ENCODE measurements at regions not wholly inside any gene's neighbourhood (a gene's known extent, or its start where the extent isn't known, plus 50 kb on each side); places are given as distances from the start of the nearest gene placed in this dataset.

DNA sequence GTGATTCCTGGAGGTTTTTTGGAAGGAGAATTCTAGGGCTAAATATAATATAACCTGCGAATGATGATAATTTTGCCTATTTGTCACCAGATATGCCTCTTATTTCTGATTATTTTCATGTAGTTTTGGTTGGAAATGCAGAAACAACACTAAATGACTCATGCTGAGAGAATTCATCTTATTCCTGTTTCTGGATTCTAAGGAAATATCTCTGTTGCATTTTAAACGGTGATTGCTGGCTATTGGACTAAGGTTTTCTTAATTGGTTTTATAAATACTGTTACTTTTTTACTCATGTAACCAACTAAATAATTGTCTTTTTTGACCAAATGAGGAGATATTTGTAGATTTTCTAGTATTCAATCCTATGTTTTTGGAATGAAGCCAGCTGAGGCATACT lies 204.9 kb upstream of the NPSR1 start:
- H3K9me3 ChIP-seq (ENCODE audit: low read depth) = no peaks in the 10 kb centered on the region
- H3K36me3 ChIP-seq = no peaks in the 10 kb centered on the region
- TF ChIP-seq, protein P1, sequence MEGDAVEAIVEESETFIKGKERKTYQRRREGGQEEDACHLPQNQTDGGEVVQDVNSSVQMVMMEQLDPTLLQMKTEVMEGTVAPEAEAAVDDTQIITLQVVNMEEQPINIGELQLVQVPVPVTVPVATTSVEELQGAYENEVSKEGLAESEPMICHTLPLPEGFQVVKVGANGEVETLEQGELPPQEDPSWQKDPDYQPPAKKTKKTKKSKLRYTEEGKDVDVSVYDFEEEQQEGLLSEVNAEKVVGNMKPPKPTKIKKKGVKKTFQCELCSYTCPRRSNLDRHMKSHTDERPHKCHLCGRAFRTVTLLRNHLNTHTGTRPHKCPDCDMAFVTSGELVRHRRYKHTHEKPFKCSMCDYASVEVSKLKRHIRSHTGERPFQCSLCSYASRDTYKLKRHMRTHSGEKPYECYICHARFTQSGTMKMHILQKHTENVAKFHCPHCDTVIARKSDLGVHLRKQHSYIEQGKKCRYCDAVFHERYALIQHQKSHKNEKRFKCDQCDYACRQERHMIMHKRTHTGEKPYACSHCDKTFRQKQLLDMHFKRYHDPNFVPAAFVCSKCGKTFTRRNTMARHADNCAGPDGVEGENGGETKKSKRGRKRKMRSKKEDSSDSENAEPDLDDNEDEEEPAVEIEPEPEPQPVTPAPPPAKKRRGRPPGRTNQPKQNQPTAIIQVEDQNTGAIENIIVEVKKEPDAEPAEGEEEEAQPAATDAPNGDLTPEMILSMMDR (IDR thresholded peaks at IDR 0.05; ENCODE audit: low read depth, low read length) = no peak
- DNase-seq (ENCODE audit: low read depth in 1 of 2, low spot score in 1 of 2) = peak in 1 of 2 donors; percentile 55
- H3K27ac ChIP-seq = no peak overlapping the region
- H3K27me3 ChIP-seq = no peaks in the 10 kb centered on the region
- H3K4me1 ChIP-seq (ENCODE audit: low read depth) = no peaks in the 10 kb centered on the region
- H3K4me3 ChIP-seq = no peak overlapping the region

DNA sequence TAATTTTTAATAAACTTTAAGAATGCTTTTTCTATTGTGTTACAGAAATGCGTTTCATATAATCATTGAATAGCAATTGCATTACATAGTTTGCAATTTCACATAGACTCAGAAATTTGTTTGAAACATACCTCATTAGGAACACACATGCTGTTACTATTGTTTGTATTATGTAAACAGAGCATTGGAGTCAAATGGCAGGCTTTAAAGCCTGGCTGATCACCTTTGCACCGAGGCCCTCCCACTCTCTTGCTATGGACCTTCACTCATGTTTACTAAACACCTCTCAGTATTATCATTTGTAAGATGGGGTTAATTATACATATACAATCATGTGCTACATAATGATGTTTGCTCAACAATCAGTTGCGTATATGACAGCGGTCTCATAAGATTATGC lies 203.6 kb upstream of the NPSR1 start:
- H3K4me3 ChIP-seq = no peak overlapping the region
- H3K36me3 ChIP-seq = no peaks in the 10 kb centered on the region
- TF ChIP-seq, protein P1 (IDR thresholded peaks at IDR 0.05; ENCODE audit: low read depth, low read length) = no peak
- H3K4me1 ChIP-seq (ENCODE audit: low read depth) = no peaks in the 10 kb centered on the region
- no peak for DNase-seq (ENCODE audit: low read depth in 1 of 2, low spot score in 1 of 2)
- no peaks in the 10 kb centered on the region for H3K9me3 ChIP-seq (ENCODE audit: low read depth)
- no peaks in the 10 kb centered on the region for H3K27me3 ChIP-seq
- no peak overlapping the region for H3K27ac ChIP-seq

DNA sequence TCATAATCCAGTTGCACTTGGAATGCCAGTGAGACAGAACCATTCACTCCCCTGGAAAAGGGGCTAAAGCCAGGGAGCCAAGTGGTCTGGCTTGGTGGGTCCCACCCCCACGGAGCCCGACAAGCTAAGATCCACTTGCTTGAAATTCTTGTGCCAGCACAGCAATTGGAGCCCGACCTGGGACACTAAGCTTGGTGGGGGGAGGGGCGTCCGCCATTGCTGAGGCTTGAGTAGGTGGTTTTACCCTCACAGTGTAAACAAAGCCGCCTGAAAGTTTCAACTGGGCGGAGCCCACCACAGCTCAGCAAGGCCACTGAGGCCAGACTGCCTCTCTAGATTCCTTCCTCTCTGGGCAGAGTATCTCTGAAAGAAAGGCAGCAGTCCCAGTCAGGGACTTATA lies 200.7 kb upstream of the NPSR1 start:
- no peak overlapping the region for H3K27ac ChIP-seq

DNA sequence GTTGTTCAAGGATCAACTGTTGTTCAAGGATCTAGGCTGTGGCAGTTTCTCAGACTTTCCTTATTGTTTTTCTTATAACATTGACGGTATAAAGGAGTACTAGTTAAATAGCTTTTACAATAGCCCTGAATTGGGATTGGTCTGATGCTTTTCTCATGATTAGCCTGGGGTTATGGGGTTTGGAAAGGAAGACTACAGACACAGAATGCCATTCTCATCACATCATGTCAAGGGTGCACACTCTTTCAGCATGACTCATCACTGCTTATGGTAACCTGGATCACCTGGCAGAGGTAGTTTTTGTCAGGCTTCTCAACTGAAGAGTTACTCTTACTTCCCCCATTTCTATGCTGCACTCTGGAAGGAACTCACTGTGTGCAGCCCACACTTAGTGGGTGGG lies 194.2 kb upstream of the NPSR1 start:
- TF ChIP-seq, protein P1 (IDR thresholded peaks at IDR 0.05; ENCODE audit: low read depth, low read length) = no peak
- no peaks in the 10 kb centered on the region for H3K9me3 ChIP-seq (ENCODE audit: low read depth)
- no peaks in the 10 kb centered on the region for H3K4me1 ChIP-seq (ENCODE audit: low read depth)
- no peak overlapping the region for H3K4me3 ChIP-seq
- DNase-seq (ENCODE audit: low read depth in 1 of 2, low spot score in 1 of 2) = no peak
- no peaks in the 10 kb centered on the region for H3K27me3 ChIP-seq
- H3K27ac ChIP-seq = no peak overlapping the region
- no peaks in the 10 kb centered on the region for H3K36me3 ChIP-seq

More for the DNA sequence above, 200.7 kb upstream of the NPSR1 start:
- no peak overlapping the region for H3K4me3 ChIP-seq
- H3K36me3 ChIP-seq = no peaks in the 10 kb centered on the region
- H3K27me3 ChIP-seq = no peaks in the 10 kb centered on the region
- DNase-seq (ENCODE audit: low read depth in 1 of 2, low spot score in 1 of 2) = no peak
- H3K9me3 ChIP-seq (ENCODE audit: low read depth) = no peaks in the 10 kb centered on the region
- TF ChIP-seq, protein P1 (IDR thresholded peaks at IDR 0.05; ENCODE audit: low read depth, low read length) = no peak
- H3K4me1 ChIP-seq (ENCODE audit: low read depth) = no peaks in the 10 kb centered on the region

DNA sequence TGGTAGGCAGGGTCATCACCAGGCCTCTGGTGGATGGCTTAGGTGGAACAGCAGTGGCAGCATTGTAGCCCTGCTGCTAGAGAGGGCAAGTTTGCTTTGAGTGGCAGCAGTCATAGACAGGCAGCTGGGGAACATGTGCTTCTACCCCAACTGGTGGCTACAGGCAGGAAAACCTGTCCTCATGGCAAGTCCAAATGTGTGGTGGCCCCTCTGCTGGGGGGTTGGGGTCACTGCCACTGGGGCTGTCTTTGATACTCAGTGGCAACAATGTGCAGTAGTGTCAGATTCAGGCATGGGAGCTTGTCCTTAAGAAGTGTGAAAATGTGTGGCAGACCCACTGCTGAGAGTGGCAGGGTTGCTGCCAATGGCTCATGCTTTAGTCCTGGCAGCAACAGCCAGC lies 186.2 kb upstream of the NPSR1 start:
- H3K4me3 ChIP-seq = no peak overlapping the region
- DNase-seq (ENCODE audit: low read depth in 1 of 2, low spot score in 1 of 2) = no peak
- TF ChIP-seq, protein P1 (IDR thresholded peaks at IDR 0.05; ENCODE audit: low read depth, low read length) = no peak
- H3K27me3 ChIP-seq = no peaks in the 10 kb centered on the region
- no peaks in the 10 kb centered on the region for H3K9me3 ChIP-seq (ENCODE audit: low read depth)
- H3K27ac ChIP-seq = no peak overlapping the region
- H3K4me1 ChIP-seq (ENCODE audit: low read depth) = no peaks in the 10 kb centered on the region
- H3K36me3 ChIP-seq = no peaks in the 10 kb centered on the region

DNA sequence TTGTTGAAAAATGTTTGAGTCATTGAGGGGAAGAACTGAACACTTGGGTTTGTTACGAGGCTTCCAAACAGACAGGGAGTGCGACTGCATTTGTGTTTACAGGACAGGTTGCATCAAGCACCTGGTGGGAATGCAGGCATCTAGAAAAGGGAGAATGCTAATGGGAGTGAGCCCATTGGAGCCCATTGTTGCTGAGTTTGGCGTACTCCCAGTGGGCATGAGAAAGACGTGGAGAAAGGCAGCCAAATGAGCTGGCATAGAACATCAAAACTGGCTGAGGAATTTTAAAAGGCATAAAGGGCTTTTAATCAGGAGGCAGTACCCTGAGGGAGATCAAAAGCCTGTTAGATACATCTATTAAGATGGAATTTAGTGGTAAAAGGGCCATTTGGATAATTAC lies 171.6 kb upstream of the NPSR1 start:
- H3K4me3 ChIP-seq = no peak overlapping the region
- DNase-seq (ENCODE audit: low read depth in 1 of 2, low spot score in 1 of 2) = no peak
- H3K4me1 ChIP-seq (ENCODE audit: low read depth) = no peaks in the 10 kb centered on the region
- H3K9me3 ChIP-seq (ENCODE audit: low read depth) = peaks cover 2% of the 10 kb centered on the region
- H3K27me3 ChIP-seq = no peaks in the 10 kb centered on the region
- no peaks in the 10 kb centered on the region for H3K36me3 ChIP-seq
- no peak overlapping the region for H3K27ac ChIP-seq
- TF ChIP-seq, protein P1 (IDR thresholded peaks at IDR 0.05; ENCODE audit: low read depth, low read length) = no peak

Data from cardiac muscle cell (in vitro differentiated cells and primary cell).